ENCODE measurements at regions not wholly inside any gene's neighbourhood (a gene's known extent, or its start where the extent isn't known, plus 50 kb on each side); places are given as distances from the start of the nearest gene placed in this dataset.

DNA sequence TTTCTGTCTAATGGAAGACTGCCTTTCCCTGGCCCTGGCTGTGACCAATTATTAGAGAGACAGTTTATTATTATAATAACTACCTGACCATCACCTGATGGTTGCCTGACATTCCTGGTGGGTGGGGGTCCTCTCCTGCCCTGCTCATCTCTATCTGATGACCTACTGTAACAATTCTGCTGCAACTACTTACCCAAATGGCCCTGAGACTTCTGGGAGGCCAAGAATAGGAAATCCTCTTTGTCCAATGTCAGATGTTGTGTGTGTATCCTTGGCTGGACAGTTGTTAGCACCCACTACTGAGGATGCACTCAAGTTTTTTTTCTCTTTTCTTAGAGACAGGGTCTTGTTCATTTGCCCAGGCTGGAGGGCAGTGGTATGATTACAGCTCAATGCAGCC is 110.3 kb downstream of the DDX1 start:
- no peak for DNase-seq

DNA sequence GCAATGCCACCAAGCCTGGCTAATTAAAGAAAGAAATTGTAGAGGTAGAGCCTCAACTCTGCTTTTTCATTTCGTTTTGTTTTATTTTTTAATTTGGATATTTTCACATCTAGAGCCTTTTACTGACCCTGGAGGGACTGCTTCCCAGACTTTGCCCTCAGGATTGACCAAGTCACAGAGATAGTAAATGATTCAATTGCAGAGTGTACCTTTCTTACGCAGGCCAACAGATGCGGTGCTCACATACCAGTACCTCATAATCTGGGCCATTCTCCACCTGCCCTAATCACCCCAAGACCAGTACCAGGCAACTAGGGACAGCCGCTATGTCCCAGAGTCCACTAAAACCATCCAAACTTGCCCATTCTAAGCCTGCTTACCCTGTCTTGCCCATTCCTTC is 110.8 kb downstream of the DDX1 start:
- no peak for DNase-seq

DNA sequence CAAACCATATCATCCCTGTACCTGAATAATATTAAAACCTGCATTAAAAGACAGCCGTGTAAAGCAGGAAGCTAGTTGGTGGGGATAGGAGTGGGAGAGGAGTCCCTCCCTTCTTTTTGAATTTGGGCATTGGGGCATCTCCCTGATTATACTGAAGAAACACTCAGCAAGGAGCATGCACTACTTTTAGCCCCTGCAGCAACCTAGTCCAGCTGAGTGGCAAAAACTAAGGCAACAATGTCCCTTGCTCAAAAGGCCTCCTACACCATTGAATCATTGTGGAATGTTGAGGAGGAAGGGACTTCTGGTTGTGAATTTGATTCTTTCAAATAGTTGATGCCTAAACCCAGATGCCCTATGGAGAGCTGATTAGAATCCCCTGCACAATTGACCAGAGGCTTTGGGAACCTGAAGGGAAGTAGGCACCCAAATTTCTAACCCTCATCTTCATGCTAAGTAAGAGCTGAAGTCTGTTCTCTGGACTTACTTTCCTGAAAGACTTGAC is 111.7 kb downstream of the DDX1 start:
- no peak for DNase-seq

DNA sequence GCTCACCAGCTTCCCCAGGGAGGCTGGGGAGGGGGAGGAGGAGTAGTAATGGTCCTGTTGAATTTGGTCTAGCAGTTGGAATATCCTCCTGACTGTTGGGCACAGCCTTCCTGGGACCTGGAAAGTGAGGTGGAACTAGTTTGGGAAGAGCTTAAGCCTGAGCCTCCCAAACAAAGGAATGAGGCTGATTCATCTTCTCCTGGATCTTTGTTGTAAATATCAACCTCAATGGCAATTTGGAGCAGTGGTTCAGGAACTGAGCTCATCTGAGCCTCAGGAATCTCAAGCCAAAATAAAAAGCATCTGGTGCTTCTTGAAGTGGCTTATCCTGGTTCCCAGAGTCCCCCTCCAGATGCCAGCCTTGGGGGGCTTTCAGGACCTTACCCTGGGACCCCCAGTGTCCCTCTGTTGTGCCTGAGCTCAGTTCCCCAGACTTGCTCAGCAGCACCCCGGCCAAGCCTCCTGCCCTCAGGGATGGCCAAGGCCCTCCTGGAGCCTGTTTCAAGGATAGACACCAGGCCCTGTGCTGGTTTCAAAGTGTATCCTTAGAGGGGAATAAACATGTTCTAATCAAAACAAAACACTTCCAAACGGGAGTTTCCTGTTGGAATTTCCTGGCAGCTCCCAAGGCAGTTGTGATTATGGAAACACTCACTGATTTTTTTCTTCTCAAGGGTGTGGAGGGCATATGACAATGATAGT is 112.6 kb downstream of the DDX1 start:
- no peak for DNase-seq

DNA sequence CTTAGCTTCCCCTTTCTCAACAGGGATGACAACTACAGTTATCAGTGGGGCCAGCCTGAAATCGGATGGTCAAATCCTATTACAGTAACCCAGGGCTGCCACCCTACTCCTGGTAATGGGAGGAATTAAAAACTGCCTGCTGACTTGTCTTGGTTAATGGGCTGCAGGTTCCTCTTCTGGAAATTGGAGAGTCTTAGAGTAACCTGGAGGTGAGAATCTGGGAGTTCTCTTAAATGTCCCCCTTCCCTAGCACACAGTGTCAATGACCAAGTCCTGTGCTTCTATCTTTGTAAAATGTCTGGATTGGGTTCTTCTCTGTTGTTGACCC is 113.1 kb downstream of the DDX1 start:
- DNase-seq = no peak

DNA sequence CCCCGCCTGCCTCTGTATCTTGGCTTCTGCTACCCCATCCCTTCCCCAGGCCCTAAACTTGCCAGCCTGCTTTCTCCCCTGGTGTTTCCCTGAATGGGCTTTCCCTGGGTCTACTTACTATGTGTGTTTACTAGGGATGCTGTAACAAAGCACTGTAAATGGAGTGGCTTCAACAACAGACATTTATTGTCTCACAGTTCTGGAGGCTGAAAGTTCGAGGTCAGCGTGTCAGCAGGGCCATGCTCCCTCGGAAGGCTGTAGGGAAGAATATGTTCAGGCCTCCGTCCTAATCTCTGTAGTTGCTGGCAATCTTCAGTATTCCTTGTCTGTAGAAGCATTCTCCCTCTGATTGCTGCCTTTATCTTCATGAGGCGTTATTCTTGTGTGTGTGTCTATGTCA is 113.6 kb downstream of the DDX1 start:
- no peak for DNase-seq

DNA sequence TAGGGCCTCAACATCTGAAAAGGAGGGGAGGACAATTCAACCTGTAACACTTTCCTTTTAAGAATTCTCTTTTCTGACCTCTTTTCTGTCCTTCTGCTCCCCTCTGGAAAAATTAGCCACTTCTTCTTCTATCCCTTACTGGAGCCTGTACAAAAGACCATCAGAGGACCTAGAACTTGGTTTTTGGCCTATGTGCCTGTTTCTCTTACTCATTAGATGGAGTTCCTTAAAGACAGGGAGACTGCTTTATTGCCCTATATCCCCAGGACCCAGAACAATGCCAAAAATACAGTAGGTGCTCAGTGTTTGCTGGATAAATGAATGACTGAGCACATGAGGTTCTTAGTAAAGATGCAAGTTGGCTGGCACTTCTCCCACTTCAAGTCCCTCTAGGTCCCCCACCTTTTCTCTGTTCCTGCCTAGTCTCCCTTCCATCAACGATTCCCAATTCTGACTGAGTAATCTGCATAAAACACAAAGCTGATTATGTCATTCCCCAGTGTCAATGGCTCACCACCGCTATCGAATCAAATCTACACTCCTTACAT is 114.2 kb downstream of the DDX1 start:
- no peak for DNase-seq

DNA sequence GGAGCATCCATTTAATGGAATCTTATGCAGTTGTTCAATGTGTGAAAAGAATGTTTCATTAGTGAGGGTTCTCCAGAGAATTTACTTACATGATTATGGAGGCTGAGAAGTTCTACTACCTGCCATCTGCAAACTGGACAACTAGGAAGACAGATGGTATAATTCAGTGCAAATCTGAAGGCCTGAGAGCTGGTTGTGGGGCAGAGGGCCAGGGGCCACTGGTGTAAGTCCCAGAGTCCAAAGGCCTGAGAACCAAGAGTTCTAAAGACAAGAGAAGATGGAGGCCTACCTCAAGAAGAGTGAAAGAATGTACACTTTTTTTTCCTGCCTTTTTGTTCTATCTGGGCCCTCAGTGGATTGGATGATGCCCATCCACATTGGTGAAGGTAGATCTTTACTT is 114.8 kb downstream of the DDX1 start:
- no peak for DNase-seq

DNA sequence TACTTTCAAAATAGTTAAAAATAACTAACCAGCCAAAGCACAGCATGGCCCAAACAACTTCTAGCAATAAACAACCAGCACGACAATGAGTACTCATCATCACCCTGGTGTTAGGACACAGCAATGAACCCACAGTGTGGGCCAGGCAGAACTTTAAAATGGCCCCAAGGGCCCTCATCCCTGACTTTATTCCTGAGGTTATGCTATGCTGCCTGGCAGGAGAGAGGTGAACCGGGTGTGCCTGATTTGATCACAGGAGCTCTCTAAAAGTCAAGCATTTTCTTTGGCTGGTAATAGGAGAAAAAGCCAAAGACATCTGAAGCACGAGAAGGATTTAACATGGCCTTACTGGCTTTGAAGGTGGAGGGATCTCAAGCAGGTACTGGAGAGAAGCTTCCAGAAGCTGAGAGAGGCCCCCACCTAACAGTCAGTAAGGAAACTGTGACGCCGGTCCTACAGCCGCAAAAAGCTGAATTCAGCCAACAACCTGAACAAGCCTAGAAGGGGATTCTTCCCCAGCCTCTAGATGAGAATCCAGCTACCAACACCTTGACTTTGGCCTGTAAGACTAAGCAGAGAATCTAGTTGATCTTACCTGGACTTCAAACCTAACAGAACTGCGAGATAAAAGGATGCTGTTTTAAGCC is 115.4 kb downstream of the DDX1 start:
- no peak for DNase-seq

DNA sequence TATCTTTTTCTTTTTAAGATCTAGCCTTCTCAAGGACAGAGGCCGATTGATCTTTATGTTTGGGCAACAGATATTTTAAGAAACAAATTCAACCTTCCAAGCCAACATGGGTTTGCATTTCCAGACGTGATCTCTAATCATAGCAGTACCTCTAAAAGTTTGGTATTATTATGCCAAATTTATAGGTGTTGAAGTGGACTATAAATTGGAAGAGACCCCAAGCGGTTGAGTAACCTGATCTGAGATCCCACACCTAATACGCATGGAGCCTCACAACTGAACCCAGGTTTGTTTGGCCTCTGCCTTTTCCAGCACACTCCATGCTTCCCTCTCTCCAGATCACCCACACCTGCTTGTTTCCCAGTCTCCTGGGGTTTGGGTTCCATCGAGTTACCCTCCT is 116.5 kb downstream of the DDX1 start:
- no peak for DNase-seq

DNA sequence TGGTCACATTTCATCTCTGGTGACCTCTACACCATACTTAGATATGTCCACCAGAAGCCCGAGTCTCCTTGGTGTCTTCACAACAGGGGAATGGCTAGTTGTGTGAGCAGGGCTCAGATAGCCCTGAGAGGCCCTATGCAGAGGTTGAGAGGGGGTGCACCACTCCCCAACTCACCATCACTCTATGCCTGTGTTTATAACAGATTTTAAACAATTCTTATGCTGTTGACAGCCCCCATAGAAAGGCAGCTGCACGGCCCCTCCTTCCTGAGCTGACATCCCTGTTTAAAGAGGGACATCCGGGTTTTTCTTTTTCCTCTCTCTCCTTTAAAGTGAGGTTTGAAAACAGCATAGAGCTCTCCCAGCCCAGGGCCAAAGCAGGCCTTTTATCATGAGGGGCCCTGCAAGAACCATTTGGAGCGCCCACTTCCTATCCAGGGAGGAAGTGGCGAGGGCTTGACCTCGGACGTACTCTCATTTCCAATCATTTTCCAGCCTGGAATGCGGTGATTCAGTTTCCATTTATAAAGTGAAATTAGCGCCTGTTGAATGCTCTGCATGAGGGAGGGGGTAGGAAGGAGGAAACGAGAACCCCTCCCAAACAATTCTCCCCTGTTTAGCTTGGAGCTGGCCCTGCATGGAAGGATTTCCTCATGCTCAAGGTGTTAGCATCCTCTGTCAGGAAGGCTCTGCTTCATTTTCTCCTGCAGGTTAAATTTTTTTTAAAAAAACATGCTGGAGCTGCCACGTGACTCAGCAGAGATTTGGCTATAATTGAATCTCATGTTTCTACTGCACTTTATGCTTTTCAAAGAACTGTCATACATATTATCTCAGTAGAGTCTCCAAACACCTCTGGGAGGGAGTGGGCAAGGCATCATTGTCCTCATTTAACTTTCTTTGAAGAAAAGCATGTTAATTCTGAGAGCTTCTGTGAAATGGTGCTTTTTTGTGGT is 117.5 kb downstream of the DDX1 start:
- no peak for DNase-seq

DNA sequence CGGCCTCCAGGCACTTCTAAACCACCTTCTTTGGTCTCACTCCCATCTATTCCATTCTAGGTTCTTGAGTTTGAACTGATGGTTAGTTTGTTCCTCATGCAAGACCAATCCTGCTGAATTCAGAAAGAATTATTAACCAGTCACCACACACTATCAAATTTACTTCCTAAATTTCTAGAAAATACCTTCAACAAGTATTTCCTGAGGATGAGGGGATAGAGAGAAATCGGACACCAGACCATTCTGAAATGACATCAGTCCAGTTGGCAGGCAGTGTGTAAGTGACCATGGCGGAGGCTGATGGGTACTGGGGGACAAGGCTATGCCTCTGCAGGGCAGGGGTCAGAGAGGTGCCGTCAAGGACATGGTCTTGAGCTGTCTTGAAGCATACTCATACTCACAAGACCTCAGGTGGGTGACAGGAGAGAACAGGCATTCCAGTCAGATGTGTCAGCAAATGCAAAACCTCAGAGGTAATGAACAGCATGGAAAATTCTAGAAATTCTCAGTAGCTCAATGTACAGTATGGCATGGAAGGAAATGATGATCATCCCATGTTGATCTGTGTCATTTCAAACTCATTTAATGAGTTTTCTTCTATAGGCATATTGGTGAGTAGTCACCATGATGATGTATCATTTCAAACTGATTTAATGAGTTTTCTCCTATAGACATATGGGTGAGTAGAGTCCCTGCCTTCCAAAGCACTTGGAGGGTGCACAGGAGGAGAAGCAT is 119.6 kb downstream of the DDX1 start:
- no peak for DNase-seq

DNA sequence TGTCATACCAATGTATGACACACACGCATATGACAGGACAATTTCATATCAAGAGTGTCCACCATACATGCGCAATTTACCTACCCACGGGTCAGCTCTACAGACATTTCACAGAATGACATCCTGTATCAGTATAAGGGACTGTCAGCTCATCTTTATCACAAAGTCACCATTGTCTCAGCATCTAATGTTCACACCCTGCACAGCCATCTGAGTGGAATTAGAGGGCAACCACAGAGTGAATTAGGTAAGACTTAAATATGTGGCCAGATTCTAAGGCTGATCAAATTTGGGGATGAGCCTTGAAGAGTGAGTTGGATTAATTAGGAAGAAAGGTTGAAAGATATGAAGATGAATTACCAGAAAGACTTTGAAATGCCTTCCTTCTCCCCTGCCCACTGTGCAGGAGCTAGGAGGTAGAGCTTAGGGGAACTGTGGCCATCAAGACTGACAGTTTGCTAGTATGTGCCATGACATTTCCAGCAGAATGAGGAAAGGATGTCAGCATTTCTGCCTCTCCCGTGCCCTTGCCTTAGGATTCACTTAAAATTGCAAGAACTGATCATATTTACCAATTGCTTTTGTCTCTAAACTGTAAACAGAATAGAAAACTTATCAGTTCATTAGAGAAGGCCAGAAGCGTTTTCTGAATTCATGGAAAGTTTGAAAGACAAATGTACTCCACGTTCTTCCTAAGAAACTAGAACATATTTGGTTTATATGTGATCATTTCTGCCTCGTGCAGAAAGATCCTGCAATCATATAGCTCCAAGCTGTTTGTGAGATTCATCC is 121.1 kb downstream of the DDX1 start:
- DNase-seq = no peak

DNA sequence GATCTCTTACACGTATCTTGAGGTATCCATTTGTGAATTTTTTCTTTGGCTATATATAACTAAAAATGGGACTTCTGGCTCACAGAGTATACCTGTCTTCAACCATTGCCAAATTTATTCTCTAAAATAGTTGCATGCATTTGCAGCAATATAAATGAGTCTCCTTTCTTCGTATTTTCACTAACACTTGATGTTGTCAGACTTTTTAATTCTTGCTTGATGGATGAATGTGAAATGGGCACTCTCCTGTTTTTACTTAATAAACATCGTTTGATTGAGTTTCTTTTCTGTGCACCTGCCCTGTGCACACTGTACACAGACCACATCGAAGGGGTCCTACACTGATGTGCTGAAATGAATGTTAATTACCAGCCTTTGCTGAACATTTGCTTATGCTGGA is 121.8 kb downstream of the DDX1 start:
- no peak for DNase-seq

DNA sequence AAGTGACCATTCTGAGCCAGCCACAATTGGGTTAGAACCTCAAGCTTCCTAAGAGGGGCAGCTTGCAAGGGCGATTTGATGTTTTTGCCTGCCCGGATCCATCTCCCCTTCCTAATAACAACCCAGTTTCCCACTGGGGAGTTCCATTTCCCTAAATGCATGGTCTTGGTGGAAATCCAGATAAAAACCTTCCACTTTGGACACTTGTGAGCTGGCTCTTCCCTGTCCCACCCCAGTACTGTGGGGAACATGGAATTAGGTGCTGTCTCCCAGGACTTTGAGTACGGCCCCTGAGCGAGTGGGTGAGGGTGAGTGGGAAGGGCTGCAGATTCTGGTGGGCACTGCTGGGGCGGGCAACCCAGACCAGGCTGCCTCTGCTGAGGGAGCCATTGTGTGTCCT is 122.3 kb downstream of the DDX1 start:
- DNase-seq = no peak

DNA sequence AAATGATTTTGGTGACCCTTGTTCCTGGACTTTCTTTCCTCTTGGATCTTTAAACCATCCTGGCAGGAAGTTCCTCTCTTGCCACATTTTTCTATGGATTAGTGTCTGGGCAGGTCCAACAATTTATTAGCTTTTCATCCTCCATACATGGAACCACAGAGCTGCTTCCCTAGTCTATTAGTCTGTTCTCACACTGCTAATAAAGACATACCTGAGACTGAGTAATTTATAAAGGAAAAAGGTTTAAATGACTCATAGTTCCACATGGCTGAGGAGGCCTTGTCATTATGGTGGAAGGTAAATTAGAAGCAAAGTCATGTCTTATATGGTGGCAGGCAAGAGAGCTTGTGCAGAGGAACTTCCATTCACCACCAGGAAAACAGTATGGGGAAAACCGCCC is 122.9 kb downstream of the DDX1 start:
- DNase-seq = no peak

DNA sequence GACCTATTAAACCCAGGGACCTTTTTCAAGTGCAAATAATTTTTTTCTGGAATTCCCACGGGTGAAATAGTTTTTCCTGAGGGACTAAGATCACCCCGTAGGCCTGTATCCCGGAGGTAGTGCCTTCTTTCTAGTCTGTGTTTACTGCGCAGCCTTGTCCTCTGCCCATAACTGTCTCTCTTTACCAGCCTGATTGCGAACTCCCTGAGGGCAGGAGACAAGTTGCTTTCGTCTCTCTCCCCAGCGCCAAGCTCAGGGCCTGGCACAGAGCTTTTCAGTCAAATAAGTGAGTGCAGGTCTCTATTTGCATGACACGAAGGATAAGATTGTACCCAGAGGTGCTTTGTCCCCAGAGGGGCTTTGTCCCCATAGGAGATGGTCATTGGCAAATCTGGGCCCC is 123.9 kb downstream of the DDX1 start:
- DNase-seq = no peak

DNA sequence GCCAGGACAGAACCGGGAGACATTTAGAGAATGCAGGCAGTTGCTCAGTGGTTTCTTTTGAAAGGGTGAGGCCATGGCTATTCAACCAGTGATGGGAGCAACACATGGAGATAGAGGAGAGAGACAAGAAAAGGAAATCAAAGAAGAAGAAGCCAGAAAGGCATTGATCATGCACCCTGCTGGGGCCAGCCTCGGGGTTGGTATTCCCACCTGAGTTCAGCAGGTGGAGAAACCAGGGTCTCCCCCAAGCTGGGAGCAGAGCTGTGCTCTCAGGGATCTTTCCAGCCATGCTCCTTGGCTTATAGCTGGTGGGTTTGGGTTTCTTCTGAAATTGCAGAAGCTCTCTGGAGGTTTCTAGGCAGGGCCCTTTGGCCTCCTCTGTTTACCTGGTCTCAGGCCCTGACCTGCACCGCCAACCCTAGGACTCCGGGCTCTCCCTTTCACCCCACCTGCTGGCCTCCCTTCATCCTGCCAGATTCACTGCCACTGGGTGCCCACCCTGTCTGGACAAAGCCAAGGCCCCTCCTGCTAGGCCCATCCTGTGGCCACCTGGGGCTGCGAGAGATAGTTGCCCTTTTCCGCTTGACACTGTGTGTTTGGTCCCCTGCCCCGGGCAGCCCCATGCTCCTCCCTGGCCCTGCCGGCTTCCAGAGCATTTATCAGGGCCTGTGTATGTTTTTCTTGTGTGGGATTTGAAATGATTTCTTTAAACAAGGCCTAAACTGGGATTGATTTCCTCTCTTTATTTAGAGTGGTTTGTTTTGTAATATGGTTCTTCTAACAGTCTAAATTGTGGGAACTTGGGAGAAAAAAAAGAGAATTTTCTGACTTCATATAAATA is 126.7 kb downstream of the DDX1 start:
- DNase-seq = no peak

DNA sequence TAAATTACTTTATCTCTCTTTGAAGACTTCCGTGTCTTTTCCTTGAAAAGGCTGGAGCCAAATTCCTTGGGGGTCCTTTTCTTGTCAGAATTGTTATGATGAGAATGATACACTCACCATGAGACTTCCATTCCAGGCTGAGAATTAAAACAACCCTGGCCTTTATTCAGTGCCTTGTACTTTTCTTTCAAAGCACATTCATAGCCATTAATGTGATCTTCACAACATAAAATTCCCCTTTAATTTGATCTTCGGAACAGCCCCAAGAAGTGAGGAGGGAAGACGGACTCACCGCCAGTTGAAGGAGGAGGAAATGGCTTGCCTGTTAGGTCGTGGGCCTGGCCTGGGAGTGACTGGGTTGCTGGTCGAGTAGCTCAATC is 127.3 kb downstream of the DDX1 start:
- no peak for DNase-seq

DNA sequence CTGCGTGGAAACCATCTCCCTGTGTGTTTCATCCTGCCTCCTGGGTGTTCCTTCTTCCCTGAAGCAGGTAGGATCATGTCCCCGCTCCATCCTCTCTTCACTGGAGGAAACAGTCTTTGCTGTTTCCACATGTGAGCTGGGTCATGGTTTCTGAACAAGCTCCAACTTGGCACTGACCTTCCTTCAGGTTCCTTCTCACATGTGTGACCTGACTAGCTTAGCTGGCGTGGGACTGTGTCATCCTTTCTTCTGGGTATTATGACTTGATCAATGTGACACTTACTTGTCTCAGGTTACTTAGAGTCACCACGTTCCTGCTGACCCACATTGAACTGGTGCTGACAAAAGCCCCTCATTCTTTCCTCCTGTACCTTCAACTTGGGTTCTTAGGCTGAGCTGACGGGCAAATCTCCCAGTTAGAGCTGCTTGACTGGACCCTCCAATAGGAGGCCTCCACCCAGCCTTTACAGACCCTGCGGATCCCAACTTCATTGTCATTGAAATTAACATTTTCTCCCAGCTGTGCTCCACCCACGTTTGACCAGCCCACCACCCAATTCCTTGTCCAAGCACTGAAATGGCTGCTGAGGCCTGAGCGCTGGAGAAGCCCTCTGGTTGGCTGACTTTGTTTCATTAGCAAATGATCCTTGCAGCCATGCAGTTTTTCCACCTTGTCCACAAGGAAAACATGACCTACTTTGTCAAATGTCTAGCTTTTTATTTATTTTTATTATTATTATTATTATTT is 128.1 kb downstream of the DDX1 start:
- DNase-seq = no peak
